Stimulated activated CD4-positive, alpha-beta T cell treated with anti-CD3 and anti-CD28 coated beads, Interleukin-4, amount 100 ng/mL, for 48 hours (primary cell): ENCODE measurements at regions not wholly inside any gene's neighbourhood (a gene's known extent, or its start where the extent isn't known, plus 50 kb on each side); places are given as distances from the start of the nearest gene placed in this dataset.

Source experiments
- DNase-seq, 2 donors: peaks; one replicate each; pipeline ENCODE4 v3.0.0-alpha.2; 2020; ENCODE audit warnings: low read depth in 2 of 2

GRCh38 chr12:92466391-92467305 lies 236.1 kb upstream of the PLEKHG7 start:
- DNase-seq, result no peak

- no peak for DNase-seq
Observed at GRCh38 chr12:92465786-92466295, 236.9 kb upstream of the PLEKHG7 start.

- DNase-seq, result no peak
Observed at GRCh38 chr12:92464911-92465310, 237.9 kb upstream of the PLEKHG7 start.

GRCh38 chr12:92463171-92463570 lies 239.6 kb upstream of the PLEKHG7 start:
- DNase-seq, result no peak

GRCh38 chr12:92462527-92462926 lies 240.3 kb upstream of the PLEKHG7 start:
- no peak for DNase-seq

GRCh38 chr12:92462049-92462448 lies 240.7 kb upstream of the PLEKHG7 start:
- no peak for DNase-seq

GRCh38 chr12:92459850-92460249 lies 242.9 kb upstream of the PLEKHG7 start:
- DNase-seq, result no peak

- no peak for DNase-seq
Observed at GRCh38 chr12:92458996-92459395, 243.8 kb upstream of the PLEKHG7 start.

GRCh38 chr12:92457458-92458180 lies 245.2 kb upstream of the PLEKHG7 start:
- no peak for DNase-seq

GRCh38 chr12:92452763-92453162 lies 250.0 kb upstream of the PLEKHG7 start:
- no peak for DNase-seq

GRCh38 chr12:92446083-92446460 lies 256.7 kb upstream of the PLEKHG7 start:
- no peak for DNase-seq

- no peak for DNase-seq
Observed at GRCh38 chr12:92445253-92446082, 257.3 kb upstream of the PLEKHG7 start.

GRCh38 chr12:92444763-92445162 lies 258.0 kb upstream of the PLEKHG7 start:
- DNase-seq, result no peak

- DNase-seq, result no peak
Observed at GRCh38 chr12:92442782-92443181, 260.0 kb upstream of the PLEKHG7 start.

GRCh38 chr12:92440072-92440471 lies 262.7 kb upstream of the PLEKHG7 start:
- DNase-seq, result no peak

GRCh38 chr12:92439420-92439805 lies 263.4 kb upstream of the PLEKHG7 start:
- no peak for DNase-seq

GRCh38 chr12:92438641-92439419 lies 264.0 kb upstream of the PLEKHG7 start:
- no peak for DNase-seq

- no peak for DNase-seq
Observed at GRCh38 chr12:92437452-92437851, 265.3 kb upstream of the PLEKHG7 start.

GRCh38 chr12:92436856-92437255 lies 265.9 kb upstream of the PLEKHG7 start:
- no peak for DNase-seq

- DNase-seq, result no peak
Observed at GRCh38 chr12:92434607-92435025, 268.2 kb upstream of the PLEKHG7 start.
